PC-9 (cell line): ENCODE measurements at regions not wholly inside any gene's neighbourhood (a gene's known extent, or its start where the extent isn't known, plus 50 kb on each side); places are given as distances from the start of the nearest gene placed in this dataset.

ENCODE experiments used
- EZH2 ChIP-seq: fragments of 200-600 bp; sonication (generic); IDR thresholded peaks from 2 replicates; pipeline ENCODE4 v1.8.0; 2017; ENCODE audit warnings: antibody characterized with exemption, low read depth
- TF ChIP-seq, protein P1 (sequence below): fragments of 200-600 bp; sonication (generic); conservative IDR thresholded peaks from 2 replicates; pipeline ENCODE4 v1.6.1; 2017; ENCODE audit warnings: mixed run types, antibody characterized with exemption, mild to moderate bottlenecking, moderate library complexity

DNA sequence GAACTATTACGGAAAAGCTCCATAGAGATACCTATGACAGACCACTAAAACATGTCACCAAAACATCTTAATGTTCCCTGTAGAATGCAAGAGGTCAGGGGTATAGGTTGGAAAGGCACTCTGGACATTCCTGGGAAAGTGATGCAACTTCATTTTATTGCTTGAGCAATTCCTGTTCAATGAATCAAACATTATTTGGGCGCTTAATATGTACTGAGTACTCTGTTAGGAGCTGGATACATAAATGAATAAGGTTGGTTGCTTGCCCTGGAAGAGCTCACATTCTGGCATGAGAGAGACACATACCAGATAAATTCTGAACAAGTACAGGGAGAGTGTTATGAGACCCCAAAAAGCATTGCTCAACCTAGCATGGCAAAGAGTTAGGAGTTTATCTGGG lies 408.9 kb upstream of the DMAC1 start:
- TF ChIP-seq, protein P1, sequence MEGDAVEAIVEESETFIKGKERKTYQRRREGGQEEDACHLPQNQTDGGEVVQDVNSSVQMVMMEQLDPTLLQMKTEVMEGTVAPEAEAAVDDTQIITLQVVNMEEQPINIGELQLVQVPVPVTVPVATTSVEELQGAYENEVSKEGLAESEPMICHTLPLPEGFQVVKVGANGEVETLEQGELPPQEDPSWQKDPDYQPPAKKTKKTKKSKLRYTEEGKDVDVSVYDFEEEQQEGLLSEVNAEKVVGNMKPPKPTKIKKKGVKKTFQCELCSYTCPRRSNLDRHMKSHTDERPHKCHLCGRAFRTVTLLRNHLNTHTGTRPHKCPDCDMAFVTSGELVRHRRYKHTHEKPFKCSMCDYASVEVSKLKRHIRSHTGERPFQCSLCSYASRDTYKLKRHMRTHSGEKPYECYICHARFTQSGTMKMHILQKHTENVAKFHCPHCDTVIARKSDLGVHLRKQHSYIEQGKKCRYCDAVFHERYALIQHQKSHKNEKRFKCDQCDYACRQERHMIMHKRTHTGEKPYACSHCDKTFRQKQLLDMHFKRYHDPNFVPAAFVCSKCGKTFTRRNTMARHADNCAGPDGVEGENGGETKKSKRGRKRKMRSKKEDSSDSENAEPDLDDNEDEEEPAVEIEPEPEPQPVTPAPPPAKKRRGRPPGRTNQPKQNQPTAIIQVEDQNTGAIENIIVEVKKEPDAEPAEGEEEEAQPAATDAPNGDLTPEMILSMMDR, result no peak
- TF ChIP-seq EZH2, result no peak
